WERI-Rb-1 (cell line): ENCODE measurements at regions not wholly inside any gene's neighbourhood (a gene's known extent, or its start where the extent isn't known, plus 50 kb on each side); places are given as distances from the start of the nearest gene placed in this dataset.

Source experiments
- DNase-seq: peaks from one replicate; pipeline ENCODE4 v3.0.0-alpha.2; 2020
- H3K27ac ChIP-seq: fragments of 250-450 bp; sonication (Bioruptor Pico); 2 replicates; pipeline ENCODE4 v1.5.1; 2020; ENCODE audit warnings: mild to moderate bottlenecking, moderate library complexity
- H3K27me3 ChIP-seq: fragments of 250-450 bp; sonication (Bioruptor Pico); 2 replicates; pipeline ENCODE4 v1.5.1; 2021; ENCODE audit warnings: mild to moderate bottlenecking, low read depth, moderate library complexity; ENCODE audit not compliant: insufficient read depth, severe bottlenecking
- H3K36me3 ChIP-seq: fragments of 250-450 bp; sonication (Bioruptor Pico); 2 replicates; pipeline ENCODE4 v1.5.1; 2020; ENCODE audit warnings: mild to moderate bottlenecking, moderate library complexity
- H3K4me3 ChIP-seq: 2 replicates; pipeline ENCODE4 v1.5.1; 2011; ENCODE audit warnings: low read depth, mild to moderate bottlenecking, control low read depth, low read length
- H3K9me3 ChIP-seq: fragments of 250-450 bp; sonication (Bioruptor Pico); 2 replicates; pipeline ENCODE4 v1.5.1; 2021; ENCODE audit warnings: mild to moderate bottlenecking, moderate library complexity; ENCODE audit not compliant: severe bottlenecking
- CTCF ChIP-seq: IDR thresholded peaks from 2 replicates; pipeline ENCODE4 v1.5.1; 2011; ENCODE audit warnings: low read depth, mild to moderate bottlenecking, control low read depth, inconsistent platforms, low read length

GRCh38 chr16:79298894-79299799, 301.4 kb downstream of the MAF start:
- Histone ChIP-seq H3K9me3 (no peaks in the 10 kb centered on the region), H3K36me3 (no peaks in the 10 kb centered on the region), H3K27ac (no peak overlapping the region), H3K27me3 (peaks cover 84% of the 10 kb centered on the region), H3K4me3 (no peak overlapping the region)
- no peak for DNase-seq
- TF ChIP-seq CTCF = no peak

- Histone ChIP-seq H3K4me3 (no peak overlapping the region), H3K36me3 (no peaks in the 10 kb centered on the region), H3K27ac (no peak overlapping the region), H3K27me3 (peaks cover 84% of the 10 kb centered on the region), H3K9me3 (no peaks in the 10 kb centered on the region)
- no peak for DNase-seq
- no peak for TF ChIP-seq CTCF
These were observed 302.1 kb downstream of the MAF start for GRCh38 chr16:79298476-79298875.

GRCh38 chr16:79297805-79298204, 302.7 kb downstream of the MAF start:
- no peaks in the 10 kb centered on the region for H3K36me3 ChIP-seq
- H3K27ac ChIP-seq = no peak overlapping the region
- no peak for DNase-seq
- peaks cover 81% of the 10 kb centered on the region for H3K27me3 ChIP-seq
- TF ChIP-seq CTCF = no peak
- no peaks in the 10 kb centered on the region for H3K9me3 ChIP-seq
- H3K4me3 ChIP-seq = no peak overlapping the region

- no peak for DNase-seq
- H3K27me3 ChIP-seq = peaks cover 77% of the 10 kb centered on the region
- H3K36me3 ChIP-seq = no peaks in the 10 kb centered on the region
- H3K27ac ChIP-seq = no peak overlapping the region
- no peaks in the 10 kb centered on the region for H3K9me3 ChIP-seq
- TF ChIP-seq CTCF = no peak
- H3K4me3 ChIP-seq = no peak overlapping the region
These were observed 303.2 kb downstream of the MAF start for GRCh38 chr16:79297296-79297695.

- no peak for TF ChIP-seq CTCF
- Histone ChIP-seq H3K36me3 (no peaks in the 10 kb centered on the region), H3K27ac (no peak overlapping the region), H3K4me3 (no peak overlapping the region), H3K27me3 (peaks cover 74% of the 10 kb centered on the region), H3K9me3 (no peaks in the 10 kb centered on the region)
- DNase-seq = no peak
These were observed 304.0 kb downstream of the MAF start for GRCh38 chr16:79296491-79296890.
